Heart left ventricle (tissue), 13 donors: ENCODE measurements at regions not wholly inside any gene's neighbourhood (a gene's known extent, or its start where the extent isn't known, plus 50 kb on each side); places are given as distances from the start of the nearest gene placed in this dataset.

Experiments
- CTCF ChIP-seq, 12 donors: fragments of 200-600 bp; sonication (generic) in 4 of 12; IDR thresholded peaks; one replicate each; pipeline versions ENCODE4 v1.5.0 to v1.8.0; 2018 to 2022; ENCODE audit warnings: antibody characterized with exemption in 12 of 12, mild to moderate bottlenecking in 5 of 12
- POLR2A ChIP-seq, 2 donors: fragments of 450-650 bp; IDR thresholded peaks; one replicate each; pipeline ENCODE4 v1.6.1; 2017; ENCODE audit warnings: antibody characterized with exemption in 2 of 2, mild to moderate bottlenecking in 2 of 2, moderate library complexity in 2 of 2
- donor health status: ischemic (EF 13 %, LVEDD 7.1; RV severe dilation, severe dysfunction).
- donor health status: DM: no; HTN: yes; CAD: no.
- donor health status: DM: no; HTN: no; CAD: no.
- donor health status: ischemic (EF 25% LVEDD 6.9; RV normal size, moderate dysfunction).
- donor health status: ischemic (EF 25% LVEDD 5.7; RV mildly dilated, moderate dysfunction).
- donor health status: ischemic (EF 35%, LVEDD 5.7; RV mildly dilated, moderate dysfunction).
- donor health status: nonischemic (EF 11% LVEDD 7.7; RV severe dilation, severe dysfunction).
- donor health status: DM: yes; HTN: yes; CAD: no.
- donor health status: PGD.
- donor health status: ischemic (EF 29% LVEDD 5.4; RV normal size, mild dysfunction).
- donor health status: nonischemic (EF 23%, LVEDD 6.1; RV moderate dilation, normal function).

- TF ChIP-seq CTCF (IDR thresholded peaks at IDR 0.05) (no peak), POLR2A (IDR thresholded peaks at IDR 0.05) (no peak)
These were observed 123.4 kb upstream of the ZNF92 start for GRCh38 chr7:65250216-65250615.
